ENCODE measurements at regions not wholly inside any gene's neighbourhood (a gene's known extent, or its start where the extent isn't known, plus 50 kb on each side); places are given as distances from the start of the nearest gene placed in this dataset.

DNA sequence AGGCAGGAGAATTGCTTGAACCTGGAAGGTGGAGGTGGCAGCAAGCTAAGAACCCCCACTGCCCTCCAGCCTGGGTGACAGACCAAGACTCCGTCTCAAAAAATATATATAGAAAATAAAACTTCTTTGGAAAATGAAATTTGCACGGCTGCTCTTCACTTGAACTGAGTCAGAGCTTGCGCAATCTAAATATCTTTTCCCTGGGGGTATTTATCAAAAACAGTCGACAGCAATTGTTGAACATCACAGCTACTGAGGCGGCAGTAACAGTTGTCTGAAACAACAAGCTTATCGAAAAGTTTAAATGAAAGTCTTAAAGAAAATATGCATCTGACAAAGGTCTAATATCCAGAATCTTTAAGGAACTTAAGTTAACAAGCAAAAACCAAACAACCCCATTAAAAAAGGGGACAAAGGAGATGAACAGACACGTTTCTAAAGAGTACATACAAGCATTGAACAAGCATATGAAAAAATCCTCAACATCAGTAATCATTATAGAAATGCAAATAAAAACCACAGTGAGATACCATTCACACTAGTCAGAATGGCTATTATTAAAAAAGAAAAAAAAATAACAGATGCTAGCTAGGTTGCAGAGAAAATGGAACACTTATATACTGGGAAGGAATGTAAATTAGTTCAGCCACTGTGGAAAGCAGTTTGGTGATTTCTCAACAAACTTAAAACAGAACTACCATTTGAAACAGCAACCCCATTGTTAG is 153.6 kb upstream of the CDH9 start:
- Histone ChIP-seq H3K4me1 (ENCODE audit: control insufficient read depth in 1 of 2, insufficient read depth in 2 of 2, low read depth in 1 of 2, low read length in 1 of 2) (no peaks in the 10 kb centered on the region), H3K9me2 (no peaks in the 10 kb centered on the region), H3K36me3 (replicated peaks in 1 of 2; ENCODE audit: control insufficient read depth in 1 of 2, insufficient read depth in 2 of 2, low read length in 1 of 2) (no peaks in the 10 kb centered on the region), H2AFZ (ENCODE audit: low read depth) (0 out of 2 replicates have a peak overlapping the region, but pooled peaks have one; percentile 49), H3K4me3 (ENCODE audit: low read depth in 2 of 2, low read length in 1 of 2) (no peak overlapping the region), H3K27me3 (ENCODE audit: insufficient read depth) (no peaks in the 10 kb centered on the region; the same call in 1 of the 2 replicates), H3K27ac (ENCODE audit: low read depth in 2 of 2, low read length in 1 of 2) (no peak overlapping the region), H3K79me2 (ENCODE audit: insufficient read depth) (no peaks in the 10 kb centered on the region), H3K9me3 (no peaks in the 10 kb centered on the region), H3K9ac (no peak overlapping the region), H3F3A (replicated peaks; ENCODE audit: insufficient read depth) (peaks cover 3% of the 10 kb centered on the region), H3K4me2 (peak overlapping the region; percentile 35; the same call in 1 of the 2 replicates), H4K20me1 (ENCODE audit: insufficient read depth) (no peaks in the 10 kb centered on the region)
- WGBS (ENCODE audit: low lambda C conversion rate), result 22% methylated on average over 7 of the region's 7 CpGs
- POLR2A ChIA-PET, result no interaction called here
- DNase-seq, result no peak
- TF ChIP-seq RFX5 (IDR thresholded peaks at IDR 0.05; ENCODE audit: low read length) (no peak), RAD21 (IDR thresholded peaks at IDR 0.05; ENCODE audit: low read length) (no peak), ELF1 (IDR thresholded peaks at IDR 0.05) (no peak), FOSL2 (IDR thresholded peaks at IDR 0.05; ENCODE audit: borderline replicate concordance, low read depth) (no peak), SMC3 (IDR thresholded peaks at IDR 0.05; ENCODE audit: low read depth, low read length) (no peak), EP300 (IDR thresholded peaks at IDR 0.05; ENCODE audit: borderline replicate concordance in 1 of 2, low read depth in 1 of 2, low read length in 1 of 2) (no peak), MXI1 (IDR thresholded peaks at IDR 0.05; ENCODE audit: low read depth, low read length) (no peak), TCF12 (IDR thresholded peaks at IDR 0.05) (no peak), CHD2 (IDR thresholded peaks at IDR 0.05; ENCODE audit: low read length, partially characterized antibody) (no peak), TAF1 (IDR thresholded peaks at IDR 0.05; ENCODE audit: borderline replicate concordance, low read depth, low read length) (no peak)
- CTCF ChIA-PET, result no interaction called here

DNA sequence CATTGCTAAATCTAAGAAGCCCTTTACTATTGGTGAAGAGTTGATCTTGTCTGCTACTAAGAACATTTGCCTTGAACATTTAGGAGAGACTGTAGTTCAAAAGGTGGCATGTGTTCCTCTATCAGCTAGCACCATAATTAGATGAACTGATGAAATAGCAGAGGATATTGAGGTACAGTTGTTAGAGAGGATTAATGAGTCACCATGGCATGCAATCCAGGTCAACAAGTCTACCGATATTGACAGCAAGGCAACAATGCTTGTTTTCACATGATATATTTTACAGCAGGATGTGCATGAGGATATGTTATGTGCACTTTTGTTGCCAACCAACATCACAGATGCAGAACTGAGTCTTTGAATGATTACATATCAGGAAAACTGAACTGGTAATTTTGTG is 134.3 kb upstream of the CDH9 start:
- Histone ChIP-seq H3K4me2 (no peak overlapping the region), H3K9ac (no peak overlapping the region), H3F3A (replicated peaks; ENCODE audit: insufficient read depth) (no peaks in the 10 kb centered on the region), H2AFZ (ENCODE audit: low read depth) (no peak overlapping the region), H3K36me3 (replicated peaks in 1 of 2; ENCODE audit: control insufficient read depth in 1 of 2, insufficient read depth in 2 of 2, low read length in 1 of 2) (no peaks in the 10 kb centered on the region), H4K20me1 (ENCODE audit: insufficient read depth) (no peaks in the 10 kb centered on the region), H3K9me3 (no peaks in the 10 kb centered on the region), H3K9me2 (no peaks in the 10 kb centered on the region), H3K27me3 (ENCODE audit: insufficient read depth) (no peaks in the 10 kb centered on the region; the same call in 1 of the 2 replicates), H3K27ac (ENCODE audit: low read depth in 2 of 2, low read length in 1 of 2) (no peak overlapping the region), H3K79me2 (ENCODE audit: insufficient read depth) (no peaks in the 10 kb centered on the region), H3K4me1 (ENCODE audit: control insufficient read depth in 1 of 2, insufficient read depth in 2 of 2, low read depth in 1 of 2, low read length in 1 of 2) (no peaks in the 10 kb centered on the region), H3K4me3 (ENCODE audit: low read depth in 2 of 2, low read length in 1 of 2) (no peak overlapping the region)
- no peak for DNase-seq
- ChIA-PET POLR2A (no interaction called here), CTCF (no interaction called here)
- TF ChIP-seq EZH2phosphoT487 (IDR thresholded peaks at IDR 0.05; ENCODE audit: borderline replicate concordance, low read depth), result no peak
- no peak for TF ChIP-seq CHD2 (IDR thresholded peaks at IDR 0.05; ENCODE audit: low read length, partially characterized antibody)
- 56% methylated on average over 1 of the region's 1 CpG for WGBS (ENCODE audit: low lambda C conversion rate)

DNA sequence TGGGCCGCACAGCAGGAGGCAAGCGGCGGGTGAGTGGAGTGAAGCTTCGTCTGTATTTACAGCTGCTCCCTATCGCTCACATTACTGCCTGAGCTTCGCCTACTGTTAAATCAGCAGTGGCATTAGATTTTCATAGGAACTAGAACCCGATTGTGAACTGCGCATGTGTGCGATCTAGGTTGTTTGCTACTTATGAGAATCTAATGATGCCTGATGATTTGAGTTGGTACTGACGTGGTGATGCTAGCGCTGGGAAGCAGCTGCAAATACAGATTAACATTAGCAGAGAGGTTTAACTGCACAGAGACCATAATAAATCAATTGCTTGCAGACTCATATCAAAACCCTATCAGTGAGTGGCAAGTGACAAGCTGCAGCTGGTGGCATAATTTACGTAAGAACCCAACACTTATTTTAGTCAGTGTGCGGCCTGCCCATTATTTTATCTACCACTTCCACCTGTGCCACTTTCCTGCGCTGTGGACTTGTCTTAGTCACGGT is 133.4 kb upstream of the CDH9 start:
- H3F3A ChIP-seq (replicated peaks; ENCODE audit: insufficient read depth), result no peaks in the 10 kb centered on the region
- no peaks in the 10 kb centered on the region for H3K9me3 ChIP-seq
- H3K9ac ChIP-seq, result no peak overlapping the region
- H4K20me1 ChIP-seq (ENCODE audit: insufficient read depth), result no peaks in the 10 kb centered on the region
- WGBS (ENCODE audit: low lambda C conversion rate), result 51% methylated on average over 15 of the region's 15 CpGs
- ChIA-PET POLR2A (no interaction called here), CTCF (no interaction called here)
- H3K79me2 ChIP-seq (ENCODE audit: insufficient read depth), result no peaks in the 10 kb centered on the region
- H2AFZ ChIP-seq (ENCODE audit: low read depth), result no peak overlapping the region
- no peak overlapping the region for H3K4me2 ChIP-seq
- H3K27me3 ChIP-seq (ENCODE audit: insufficient read depth), result no peaks in the 10 kb centered on the region; the same call in 1 of the 2 replicates
- H3K36me3 ChIP-seq (replicated peaks in 1 of 2; ENCODE audit: control insufficient read depth in 1 of 2, insufficient read depth in 2 of 2, low read length in 1 of 2), result no peaks in the 10 kb centered on the region
- no peak overlapping the region for H3K27ac ChIP-seq (ENCODE audit: low read depth in 2 of 2, low read length in 1 of 2)
- H3K4me3 ChIP-seq (ENCODE audit: low read depth in 2 of 2, low read length in 1 of 2), result no peak overlapping the region
- H3K4me1 ChIP-seq (ENCODE audit: control insufficient read depth in 1 of 2, insufficient read depth in 2 of 2, low read depth in 1 of 2, low read length in 1 of 2), result no peaks in the 10 kb centered on the region
- no peak for DNase-seq
- TF ChIP-seq CHD2 (IDR thresholded peaks at IDR 0.05; ENCODE audit: low read length, partially characterized antibody) (no peak), TCF12 (IDR thresholded peaks at IDR 0.05) (no peak), TAF1 (IDR thresholded peaks at IDR 0.05; ENCODE audit: borderline replicate concordance, low read depth, low read length) (no peak), FOXJ3 (CRISPR knock-in tag; IDR thresholded peaks at IDR 0.05) (no peak), NFIC (IDR thresholded peaks at IDR 0.05; ENCODE audit: borderline replicate concordance) (no peak)
- H3K9me2 ChIP-seq, result no peaks in the 10 kb centered on the region

All from SK-N-SH (cell line).